ENCODE measurements at regions not wholly inside any gene's neighbourhood (a gene's known extent, or its start where the extent isn't known, plus 50 kb on each side); places are given as distances from the start of the nearest gene placed in this dataset.

DNA sequence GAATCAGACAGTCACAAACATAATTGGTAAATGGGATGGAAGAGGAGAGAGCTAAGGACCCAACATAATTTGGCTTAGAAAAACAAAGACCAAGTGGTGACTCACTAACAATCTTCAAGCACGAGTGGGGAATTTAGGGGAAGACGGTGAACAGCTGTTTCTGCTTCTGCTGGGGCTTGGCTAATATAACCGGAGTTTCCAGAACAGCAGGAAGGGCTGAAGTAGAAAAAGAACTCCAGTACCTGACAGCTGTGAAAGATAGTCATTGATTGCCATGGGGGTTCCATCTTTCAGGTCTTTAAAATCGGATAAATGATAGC lies 290.9 kb upstream of the LDB2 start:
- TF ChIP-seq EZH2 (IDR thresholded peaks at IDR 0.05) (no peak), POLR2AphosphoS5 (IDR thresholded peaks at IDR 0.05; ENCODE audit: borderline replicate concordance, low read depth, low read length) (no peak), FOXP2 (optimal IDR thresholded peaks at IDR 0.05; ENCODE audit: control extremely low read depth, extremely low read length, insufficient read depth) (no peak)

All from SK-N-MC (cell line).